NCI-H748 (cell line): ENCODE measurements at regions not wholly inside any gene's neighbourhood (a gene's known extent, or its start where the extent isn't known, plus 50 kb on each side); places are given as distances from the start of the nearest gene placed in this dataset.

Source experiments
- DNase-seq: peaks from one replicate; lab custom pipeline; 2025; ENCODE audit not compliant: unreplicated experiment; lab: John Stamatoyannopoulos, UW

- DNase-seq: no peak
These were observed 62.3 kb upstream of the PARVA start for GRCh38 chr11:12315024-12315423.

GRCh38 chr11:12316432-12316831 lies 60.9 kb upstream of the PARVA start:
- no peak for DNase-seq

DNA sequence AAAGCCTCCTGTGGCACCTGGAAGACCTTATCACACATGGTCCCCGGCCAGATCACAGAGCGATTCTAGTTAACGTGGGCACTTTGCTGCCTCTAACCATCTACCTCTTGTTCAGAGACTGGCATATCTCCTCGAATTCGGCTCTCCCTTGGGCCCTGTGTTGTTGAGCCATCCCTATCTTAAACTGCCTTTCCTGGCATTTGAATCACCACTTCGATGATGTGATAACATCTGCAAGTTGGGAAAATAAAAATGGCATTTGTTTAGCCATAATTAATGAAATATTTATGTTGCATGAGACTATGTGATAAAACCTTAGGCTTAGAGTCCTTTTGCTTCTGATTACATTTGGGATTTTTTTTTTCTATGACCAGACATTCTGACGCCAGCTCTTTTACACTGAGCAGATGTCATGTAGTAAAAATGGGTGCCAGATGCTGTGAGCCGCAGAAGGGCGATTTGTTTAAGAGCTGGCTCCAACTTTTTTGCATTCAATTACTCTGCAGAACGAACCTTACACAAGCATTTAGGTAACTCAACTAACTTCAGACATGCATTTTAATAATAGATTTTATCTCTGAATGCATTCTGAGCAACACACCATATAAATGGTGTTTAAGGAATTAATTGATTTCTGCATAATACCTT lies 58.5 kb upstream of the PARVA start:
- DNase-seq: peak; percentile 97

- peak; percentile 99 for DNase-seq
These were observed 57.9 kb upstream of the PARVA start for GRCh38 chr11:12319461-12319951.

- peak; percentile 62 for DNase-seq
These were observed 57.4 kb upstream of the PARVA start for GRCh38 chr11:12319988-12320387.

- peak; percentile 59 for DNase-seq
These were observed 56.0 kb upstream of the PARVA start for GRCh38 chr11:12321217-12321937.

- DNase-seq: no peak
These were observed 52.8 kb upstream of the PARVA start for GRCh38 chr11:12324585-12324984.
